Retinal pigment epithelial cell (primary cell): ENCODE measurements at regions not wholly inside any gene's neighbourhood (a gene's known extent, or its start where the extent isn't known, plus 50 kb on each side); places are given as distances from the start of the nearest gene placed in this dataset.

Experiments
- DNase-seq: peaks from one replicate; pipeline ENCODE4 v3.0.0-alpha.2; 2010; ENCODE audit warnings: low read depth
- H3K4me3 ChIP-seq: 2 replicates; pipeline ENCODE4 v1.5.1; 2011; ENCODE audit warnings: mild to moderate bottlenecking, low read length, control low read depth, moderate library complexity
- CTCF ChIP-seq: conservative IDR thresholded peaks from 2 replicates; pipeline ENCODE4 v1.5.1; 2011; ENCODE audit warnings: low read depth, low read length, control low read depth, inconsistent platforms

- no peak for DNase-seq
- no peak overlapping the region for H3K4me3 ChIP-seq
- TF ChIP-seq CTCF, result no peak
These were observed 126.5 kb downstream of the TSN start for GRCh38 chr2:121881950-121882349.

- no peak overlapping the region for H3K4me3 ChIP-seq
- DNase-seq, result no peak
- TF ChIP-seq CTCF, result no peak
These were observed 128.6 kb downstream of the TSN start for GRCh38 chr2:121884078-121884477.

GRCh38 chr2:121884511-121884921, 129.1 kb downstream of the TSN start:
- no peak overlapping the region for H3K4me3 ChIP-seq
- no peak for TF ChIP-seq CTCF
- DNase-seq, result no peak

GRCh38 chr2:121886059-121886458, 130.6 kb downstream of the TSN start:
- H3K4me3 ChIP-seq, result no peak overlapping the region
- TF ChIP-seq CTCF, result no peak
- DNase-seq, result no peak

GRCh38 chr2:121887513-121888188, 132.2 kb downstream of the TSN start:
- TF ChIP-seq CTCF, result no peak
- no peak for DNase-seq
- H3K4me3 ChIP-seq, result no peak overlapping the region

GRCh38 chr2:121888189-121888557, 132.7 kb downstream of the TSN start:
- DNase-seq, result no peak
- H3K4me3 ChIP-seq, result no peak overlapping the region
- TF ChIP-seq CTCF, result peak; percentile 43

GRCh38 chr2:121890041-121890440, 134.6 kb downstream of the TSN start:
- DNase-seq, result no peak
- TF ChIP-seq CTCF, result no peak
- H3K4me3 ChIP-seq, result no peak overlapping the region
